Heart left ventricle (tissue), 16 donors: ENCODE measurements at regions not wholly inside any gene's neighbourhood (a gene's known extent, or its start where the extent isn't known, plus 50 kb on each side); places are given as distances from the start of the nearest gene placed in this dataset.
"Not testable (repeated sequence)": the region's sequence is repeated elsewhere in the genome, so short reads cannot be mapped to it uniquely, and the experiment has no call there.

Experiments used
- ATAC-seq, 4 donors: fragments of 200-7000 bp; cut with Tn5 transposase; one replicate each; pipeline ENCODE4 v1.9.1; 2020 to 2022; ENCODE audit warnings: moderate library complexity in 4 of 4, mild to moderate bottlenecking in 3 of 4, moderate number of reproducible peaks in 1 of 4
- DNase-seq, 5 donors: peaks; one replicate each; pipeline ENCODE4 v3.0.0-alpha.2; 2020
- H3K27ac ChIP-seq, 12 donors: fragments of 200-600 bp; sonication (generic) in 4 of 12; one replicate each; pipeline versions ENCODE4 v1.5.0 to v1.8.0; 2016 to 2022; ENCODE audit warnings: mild to moderate bottlenecking in 2 of 12
- H3K27me3 ChIP-seq, 9 donors: fragments of 200-600 bp; sonication (generic) in 2 of 9; one replicate each; pipeline versions ENCODE4 v1.5.1 to v1.8.0; 2016 to 2022; ENCODE audit warnings: mild to moderate bottlenecking in 3 of 9
- H3K36me3 ChIP-seq, 9 donors: fragments of 200-600 bp; sonication (generic) in 2 of 9; one replicate each; pipeline versions ENCODE4 v1.5.0 to v1.8.0; 2018 to 2022; ENCODE audit warnings: mild to moderate bottlenecking in 2 of 9
- H3K4me1 ChIP-seq, 12 donors: fragments of 200-600 bp; sonication (generic) in 4 of 12; one replicate each; pipeline versions ENCODE4 v1.5.0 to v1.8.0; 2016 to 2022; ENCODE audit warnings: mild to moderate bottlenecking in 3 of 12
- H3K4me3 ChIP-seq, 12 donors: fragments of 200-600 bp; sonication (generic) in 4 of 12; one replicate each; pipeline versions ENCODE4 v1.5.0 to v1.8.0; 2017 to 2022; ENCODE audit warnings: mild to moderate bottlenecking in 9 of 12, moderate library complexity in 4 of 12
- H3K9me3 ChIP-seq, 12 donors: fragments of 200-600 bp; sonication (generic) in 4 of 12; one replicate each; pipeline versions ENCODE4 v1.5.0 to v1.8.0; 2016 to 2022; ENCODE audit warnings: mild to moderate bottlenecking in 1 of 12
- POLR2A ChIP-seq, 2 donors: fragments of 450-650 bp; IDR thresholded peaks; one replicate each; pipeline ENCODE4 v1.6.1; 2017; ENCODE audit warnings: antibody characterized with exemption in 2 of 2, mild to moderate bottlenecking in 2 of 2, moderate library complexity in 2 of 2
- WGBS, 4 donors: extraction: QIAGEN DNeasy Blood & Tissue Kit in 2 of 4; methylation state at CpG; one replicate each; pipeline versions ENCODE4 v1.1.5 to v1.1.7; 2013 to 2018; 5-methylcytosine and 5-hydroxymethylcytosine counted together
- intact Hi-C, 10 donors: fragments of 100-400 bp; cut with DNase I; formaldehyde crosslinking; loops; one replicate each; pipeline versions ENCODE4 v1.11.1 to v1.14.2; 2022
- TF ChIP-seq, protein P1 (sequence below), 12 donors: fragments of 200-600 bp; sonication (generic) in 4 of 12; IDR thresholded peaks; one replicate each; pipeline versions ENCODE4 v1.5.0 to v1.8.0; 2018 to 2022; ENCODE audit warnings: antibody characterized with exemption in 12 of 12, mild to moderate bottlenecking in 5 of 12
- donor health status: ischemic (EF 13 %, LVEDD 7.1; RV severe dilation, severe dysfunction).
- donor health status: healthy with polysubstance abuse.
- donor health status: DM: no; HTN: yes; CAD: no.
- donor health status: DM: no; HTN: no; CAD: no.
- donor health status: ischemic (EF 25% LVEDD 6.9; RV normal size, moderate dysfunction).
- donor health status: ischemic (EF 25% LVEDD 5.7; RV mildly dilated, moderate dysfunction).
- donor health status: healthy.
- donor health status: DM: yes; HTN: yes; CAD: no.
- donor health status: ischemic (EF 35%, LVEDD 5.7; RV mildly dilated, moderate dysfunction).
- donor health status: nonischemic (EF 11% LVEDD 7.7; RV severe dilation, severe dysfunction).
- donor health status: DM: yes; HTN: yes; CAD: no.
- donor health status: PGD.
- donor health status: ischemic (EF 29% LVEDD 5.4; RV normal size, mild dysfunction).
- donor health status: nonischemic (EF 23%, LVEDD 6.1; RV moderate dilation, normal function).

DNA sequence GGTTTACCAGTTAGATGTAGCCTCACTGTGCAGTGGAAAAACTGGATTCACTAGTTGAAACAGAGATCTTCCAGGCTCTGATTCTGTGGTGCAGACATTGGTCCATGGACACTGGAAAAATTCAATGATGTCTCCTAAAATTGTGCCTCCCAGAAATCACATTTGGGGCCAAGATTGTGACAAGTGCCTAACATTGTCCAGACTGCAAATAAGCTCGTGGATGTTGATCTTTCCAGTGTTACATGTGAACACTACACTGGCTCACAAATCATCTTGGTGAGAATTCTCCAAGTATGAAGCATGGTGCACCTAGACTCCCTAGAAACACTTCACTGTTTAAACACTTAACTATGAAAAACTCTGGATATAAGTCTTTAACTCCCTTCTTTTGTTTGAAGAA, 140.4 kb downstream of the HAO1 start:
- H3K36me3 ChIP-seq: no peaks in the 10 kb centered on the region
- TF ChIP-seq, protein P1, sequence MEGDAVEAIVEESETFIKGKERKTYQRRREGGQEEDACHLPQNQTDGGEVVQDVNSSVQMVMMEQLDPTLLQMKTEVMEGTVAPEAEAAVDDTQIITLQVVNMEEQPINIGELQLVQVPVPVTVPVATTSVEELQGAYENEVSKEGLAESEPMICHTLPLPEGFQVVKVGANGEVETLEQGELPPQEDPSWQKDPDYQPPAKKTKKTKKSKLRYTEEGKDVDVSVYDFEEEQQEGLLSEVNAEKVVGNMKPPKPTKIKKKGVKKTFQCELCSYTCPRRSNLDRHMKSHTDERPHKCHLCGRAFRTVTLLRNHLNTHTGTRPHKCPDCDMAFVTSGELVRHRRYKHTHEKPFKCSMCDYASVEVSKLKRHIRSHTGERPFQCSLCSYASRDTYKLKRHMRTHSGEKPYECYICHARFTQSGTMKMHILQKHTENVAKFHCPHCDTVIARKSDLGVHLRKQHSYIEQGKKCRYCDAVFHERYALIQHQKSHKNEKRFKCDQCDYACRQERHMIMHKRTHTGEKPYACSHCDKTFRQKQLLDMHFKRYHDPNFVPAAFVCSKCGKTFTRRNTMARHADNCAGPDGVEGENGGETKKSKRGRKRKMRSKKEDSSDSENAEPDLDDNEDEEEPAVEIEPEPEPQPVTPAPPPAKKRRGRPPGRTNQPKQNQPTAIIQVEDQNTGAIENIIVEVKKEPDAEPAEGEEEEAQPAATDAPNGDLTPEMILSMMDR (IDR thresholded peaks at IDR 0.05): no peak
- TF ChIP-seq POLR2A (IDR thresholded peaks at IDR 0.05): no peak
- ATAC-seq: no peak
- intact Hi-C loops: no loop called here
- no peaks in the 10 kb centered on the region for H3K27me3 ChIP-seq
- no peaks in the 10 kb centered on the region for H3K9me3 ChIP-seq
- 11 to 34% (median 23%) methylated on average over 1 of the region's 1 CpG for WGBS, 4 donors
- H3K4me3 ChIP-seq: no peak overlapping the region
- no peak for DNase-seq
- no peaks in the 10 kb centered on the region for H3K4me1 ChIP-seq
- H3K27ac ChIP-seq: no peak overlapping the region

DNA sequence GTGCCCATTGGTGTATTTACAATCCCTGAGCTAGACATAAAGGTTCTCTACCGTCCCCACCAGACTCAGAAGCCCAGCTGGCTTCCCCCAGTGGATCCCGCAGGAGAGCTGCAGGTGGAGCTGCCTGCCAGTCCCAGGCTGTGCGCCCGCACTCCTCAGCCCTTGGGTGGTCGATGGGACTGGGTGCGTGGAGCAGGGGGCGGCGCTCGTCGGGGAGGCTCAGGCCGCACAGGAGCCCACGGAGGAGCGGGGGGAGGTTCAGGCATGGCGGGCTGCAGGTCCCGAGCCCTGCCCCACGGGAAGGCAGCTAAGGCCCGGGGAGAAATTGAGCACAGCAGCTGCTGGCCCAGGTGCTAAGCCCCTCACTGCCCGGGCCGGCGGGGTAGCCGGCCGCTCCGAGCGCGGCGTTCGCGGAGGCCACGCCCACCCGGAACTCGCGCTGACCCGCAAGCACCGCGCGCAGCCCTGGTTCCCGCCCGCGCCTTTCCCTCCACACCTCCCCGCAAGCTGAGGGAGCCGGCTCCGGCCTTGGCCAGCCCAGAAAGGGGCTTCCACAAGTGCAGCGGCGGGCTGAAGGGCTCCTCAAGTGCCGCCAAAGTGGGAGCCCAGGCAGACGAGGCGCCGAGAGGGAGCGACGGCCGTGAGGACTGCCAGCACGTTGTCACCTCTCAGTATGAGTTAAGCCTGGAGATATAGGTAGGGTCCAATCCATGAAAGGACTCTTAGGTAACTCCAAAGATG, 136.7 kb downstream of the HAO1 start:
- H3K27ac ChIP-seq, H3K36me3 ChIP-seq, intact Hi-C loops, ATAC-seq, H3K4me1 ChIP-seq, H3K27me3 ChIP-seq: not testable (repeated sequence)
- Histone ChIP-seq H3K9me3 (peaks cover 0 to 23% (median 5%) of the 10 kb centered on the region in 12 donors), H3K4me3 (peak overlapping the region in 6 of 12 donors; percentile 2 to 46 (median 22))
- 43 to 76% (median 60%) methylated on average over 44 to 52 of the region's 52 CpGs for WGBS, 4 donors
- peak in 1 of 5 donors; percentile 62 for DNase-seq

DNA sequence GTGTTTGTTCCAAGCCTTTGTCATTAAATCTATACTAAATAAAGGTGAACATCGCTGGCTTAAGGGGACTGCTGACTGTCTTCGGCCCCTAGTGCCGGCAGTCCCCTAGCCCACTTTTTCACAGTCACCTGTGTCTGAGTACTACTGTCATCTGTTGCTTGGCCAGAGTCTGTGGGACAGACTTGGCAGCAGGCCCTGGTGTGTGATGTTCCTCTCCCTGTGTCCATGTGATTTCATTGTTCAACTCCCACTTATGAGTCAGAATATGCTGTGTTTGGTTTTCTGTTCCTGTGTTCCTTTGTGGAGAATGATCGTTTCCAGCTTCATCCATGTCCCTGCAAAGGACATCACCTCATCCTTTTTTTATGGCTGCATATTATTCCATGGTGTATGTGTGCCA, 133.4 kb downstream of the HAO1 start:
- Histone ChIP-seq H3K36me3 (no peaks in the 10 kb centered on the region), H3K27me3 (no peaks in the 10 kb centered on the region), H3K27ac (no peak overlapping the region), H3K4me3 (no peak overlapping the region), H3K9me3 (peaks cover 0 to 36% (median 6%) of the 10 kb centered on the region in 12 donors), H3K4me1 (no peaks in the 10 kb centered on the region)
- no peak for TF ChIP-seq POLR2A (IDR thresholded peaks at IDR 0.05)
- TF ChIP-seq, protein P1 (IDR thresholded peaks at IDR 0.05): no peak
- intact Hi-C loops: no loop called here
- DNase-seq (no peak), ATAC-seq (no peak)
- 80 to 84% (median 82%) methylated on average over 4 of the region's 4 CpGs for WGBS, 4 donors

GRCh38 chr20:7817286-7817685, 123.0 kb downstream of the HAO1 start:
- ATAC-seq (no peak), DNase-seq (no peak)
- Histone ChIP-seq H3K9me3 (peaks cover 0 to 2% (median 0%) of the 10 kb centered on the region in 12 donors), H3K4me3 (no peak overlapping the region), H3K4me1 (no peaks in the 10 kb centered on the region), H3K27me3 (no peaks in the 10 kb centered on the region), H3K36me3 (no peaks in the 10 kb centered on the region), H3K27ac (no peak overlapping the region)
- TF ChIP-seq POLR2A (IDR thresholded peaks at IDR 0.05): no peak
- TF ChIP-seq, protein P1 (IDR thresholded peaks at IDR 0.05): no peak
- 88 to 95% (median 93%) methylated on average over 1 of the region's 1 CpG for WGBS, 4 donors
- intact Hi-C loops: no loop called here

GRCh38 chr20:7818477-7818876, 121.8 kb downstream of the HAO1 start:
- Histone ChIP-seq H3K27me3 (no peaks in the 10 kb centered on the region), H3K36me3 (no peaks in the 10 kb centered on the region), H3K27ac (no peak overlapping the region), H3K9me3 (peaks cover 0 to 9% (median 3%) of the 10 kb centered on the region in 12 donors), H3K4me1 (no peaks in the 10 kb centered on the region), H3K4me3 (no peak overlapping the region)
- DNase-seq (no peak), ATAC-seq (no peak)
- WGBS, 4 donors: 73 to 92% (median 77%) methylated on average over 1 of the region's 1 CpG
- TF ChIP-seq, protein P1 (IDR thresholded peaks at IDR 0.05): no peak
- TF ChIP-seq POLR2A (IDR thresholded peaks at IDR 0.05): no peak
- intact Hi-C loops: no loop called here
